NCI-H526 treated with DMSO at 0.1 percent for 48 hours (cell line): ENCODE measurements at regions not wholly inside any gene's neighbourhood (a gene's known extent, or its start where the extent isn't known, plus 50 kb on each side); places are given as distances from the start of the nearest gene placed in this dataset.
A peak's percentile ranks its signal among the peaks of the same experiment; 100 is the strongest.
"Not testable (repeated sequence)": the region's sequence is repeated elsewhere in the genome, so short reads cannot be mapped to it uniquely, and the experiment has no call there.

Experiments
- DNase-seq: peaks from one replicate; lab custom pipeline; 2025; lab: John Stamatoyannopoulos, UW

DNA sequence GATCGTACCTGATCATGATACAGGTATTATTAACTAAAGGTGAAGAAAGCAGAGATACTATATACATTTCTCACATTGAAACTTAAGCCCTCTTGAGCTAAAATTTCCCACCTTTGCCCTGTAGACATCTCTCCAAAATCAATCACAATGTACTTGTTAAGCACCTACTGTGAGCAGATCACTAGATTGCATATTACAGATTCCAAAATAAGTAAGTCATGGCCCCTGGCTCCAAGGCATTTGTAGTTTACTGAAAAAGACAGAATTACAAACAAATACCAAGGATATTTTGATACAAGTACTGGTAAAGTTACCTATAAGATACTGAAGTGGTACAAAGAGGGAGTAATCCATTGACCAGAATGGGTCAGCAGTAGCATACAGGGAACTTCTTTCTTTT lies 455.3 kb downstream of the STK39 start:
- no peak for DNase-seq

DNA sequence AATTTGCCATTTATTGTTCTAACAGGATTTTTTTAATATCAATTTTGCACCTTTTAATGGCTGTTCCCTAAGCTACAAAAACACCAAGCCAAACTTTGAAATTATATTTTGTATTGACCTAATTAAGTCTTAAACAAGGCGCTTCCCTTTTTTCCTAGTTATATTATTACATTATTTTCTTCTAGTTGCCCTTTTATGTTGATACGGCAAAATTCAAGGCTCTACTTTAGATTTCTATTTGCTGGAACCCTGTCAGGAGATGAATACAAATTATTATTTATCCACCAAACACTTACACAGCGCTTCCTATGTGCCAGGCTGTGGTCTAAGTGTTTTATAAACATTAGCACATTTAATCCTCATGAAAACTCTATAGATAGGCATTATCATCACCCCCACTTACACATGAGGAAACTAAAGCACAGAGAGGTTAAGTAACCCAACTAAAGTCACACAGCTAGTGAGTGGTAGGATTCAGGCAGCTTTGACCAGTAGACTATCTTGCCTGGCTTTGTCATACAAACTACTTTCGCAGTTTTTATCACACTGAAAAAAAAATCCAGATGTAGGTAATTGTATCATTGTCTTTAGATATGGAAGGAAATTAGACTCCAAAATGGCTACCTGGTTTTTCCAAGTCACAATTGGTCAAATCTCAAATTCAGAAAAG lies 456.5 kb downstream of the STK39 start:
- DNase-seq, result no peak

DNA sequence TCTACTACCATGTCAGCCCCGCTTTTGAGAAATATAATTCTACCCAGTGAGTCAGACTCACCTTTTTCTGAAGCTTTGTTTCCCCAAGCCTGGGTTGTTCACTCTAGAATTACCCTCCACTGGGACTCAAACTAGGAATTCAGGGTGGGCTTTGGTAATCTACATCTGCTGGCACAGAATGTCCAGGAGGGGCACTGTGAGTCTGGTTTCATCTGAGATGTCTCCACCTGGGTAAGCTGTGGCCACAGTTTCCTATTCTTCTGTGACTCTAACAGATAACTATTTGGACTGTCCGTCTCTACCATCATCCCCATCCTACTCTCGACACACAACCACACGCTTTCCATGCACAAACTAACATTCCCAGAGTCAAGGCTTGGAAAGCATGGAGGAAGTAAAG lies 457.2 kb downstream of the STK39 start:
- no peak for DNase-seq

DNA sequence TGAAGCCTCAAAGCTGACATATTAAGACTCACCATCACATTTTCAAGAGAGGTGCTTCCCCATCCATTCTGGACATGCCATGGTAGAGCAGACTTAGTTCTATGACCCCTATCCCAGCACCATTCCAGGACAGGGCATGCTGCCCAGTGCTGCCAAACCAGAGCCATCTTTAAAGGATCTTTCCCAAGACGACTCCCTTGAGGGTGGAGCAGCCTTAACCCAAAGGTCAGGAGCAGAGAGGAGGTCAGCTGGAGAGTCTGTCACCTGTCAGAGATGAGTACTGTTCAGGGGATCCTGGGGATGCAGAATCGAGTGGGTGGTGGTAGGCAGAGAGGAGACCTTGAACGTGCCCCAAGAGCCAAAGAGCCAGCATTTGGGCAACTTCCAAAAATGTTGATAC lies 459.8 kb downstream of the STK39 start:
- DNase-seq, result no peak

DNA sequence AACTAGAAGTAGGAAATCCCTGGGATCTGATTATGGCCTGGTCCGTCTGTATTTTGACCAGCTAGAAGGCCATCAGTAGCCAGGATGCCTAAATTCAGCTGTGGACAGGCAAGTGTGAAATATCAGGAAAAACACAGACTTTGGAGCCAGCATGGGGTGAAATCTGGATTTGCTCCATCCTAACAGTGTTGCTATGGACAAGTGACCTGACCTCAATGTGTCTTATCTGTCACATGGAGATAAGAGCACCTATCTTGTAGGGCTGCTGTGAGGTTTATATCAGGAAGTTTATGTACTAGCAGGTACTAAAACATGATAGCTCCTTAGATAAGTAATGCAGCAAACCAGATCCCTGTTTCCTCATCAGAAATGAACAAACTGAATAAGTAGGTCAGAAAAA lies 460.4 kb downstream of the STK39 start:
- DNase-seq, result no peak

DNA sequence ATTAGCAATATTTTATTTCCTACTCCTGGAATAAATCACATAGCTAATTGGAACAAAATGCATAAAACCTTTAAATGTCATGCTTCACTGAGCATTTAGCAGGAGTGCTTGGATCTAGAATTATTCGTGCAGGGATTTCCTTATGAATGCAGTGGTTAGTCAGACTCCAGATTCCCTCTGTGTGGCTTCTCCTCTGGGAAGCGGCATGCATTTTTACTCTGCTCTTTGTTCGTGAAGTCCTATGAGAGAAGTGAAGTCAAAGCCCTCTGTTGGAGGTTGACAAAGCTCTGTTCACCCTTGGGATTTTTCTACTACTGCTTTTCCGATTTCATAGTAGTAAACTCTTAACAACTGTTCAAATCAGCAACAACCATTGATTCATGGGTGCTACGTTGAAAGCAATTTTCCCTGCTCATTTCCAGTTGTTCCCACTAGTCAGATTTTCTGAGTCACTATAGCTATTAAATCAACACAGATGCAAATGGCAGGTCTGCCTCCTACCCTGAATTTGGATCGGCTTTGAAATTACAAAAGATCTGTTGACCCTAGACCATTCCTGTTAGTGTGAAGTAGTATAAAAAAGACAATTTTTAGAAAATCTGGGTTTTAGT lies 461.7 kb downstream of the STK39 start:
- no peak for DNase-seq

DNA sequence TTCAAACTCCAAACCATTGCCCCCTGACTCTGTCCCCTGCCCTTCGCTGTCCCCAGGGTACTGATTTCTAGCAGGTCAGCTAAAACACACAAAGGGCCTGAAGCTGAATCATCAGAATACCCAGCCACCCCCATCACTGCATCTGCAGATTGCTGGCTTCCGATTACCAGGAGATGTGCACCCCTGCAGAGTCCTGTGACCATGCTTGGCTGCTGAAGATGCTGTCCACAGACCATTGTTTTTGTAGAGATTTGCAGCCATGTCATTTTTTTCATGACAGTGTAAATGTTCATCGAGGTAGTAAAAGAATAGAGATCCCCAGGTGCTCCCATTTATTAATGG lies 463.3 kb downstream of the STK39 start:
- no peak for DNase-seq

DNA sequence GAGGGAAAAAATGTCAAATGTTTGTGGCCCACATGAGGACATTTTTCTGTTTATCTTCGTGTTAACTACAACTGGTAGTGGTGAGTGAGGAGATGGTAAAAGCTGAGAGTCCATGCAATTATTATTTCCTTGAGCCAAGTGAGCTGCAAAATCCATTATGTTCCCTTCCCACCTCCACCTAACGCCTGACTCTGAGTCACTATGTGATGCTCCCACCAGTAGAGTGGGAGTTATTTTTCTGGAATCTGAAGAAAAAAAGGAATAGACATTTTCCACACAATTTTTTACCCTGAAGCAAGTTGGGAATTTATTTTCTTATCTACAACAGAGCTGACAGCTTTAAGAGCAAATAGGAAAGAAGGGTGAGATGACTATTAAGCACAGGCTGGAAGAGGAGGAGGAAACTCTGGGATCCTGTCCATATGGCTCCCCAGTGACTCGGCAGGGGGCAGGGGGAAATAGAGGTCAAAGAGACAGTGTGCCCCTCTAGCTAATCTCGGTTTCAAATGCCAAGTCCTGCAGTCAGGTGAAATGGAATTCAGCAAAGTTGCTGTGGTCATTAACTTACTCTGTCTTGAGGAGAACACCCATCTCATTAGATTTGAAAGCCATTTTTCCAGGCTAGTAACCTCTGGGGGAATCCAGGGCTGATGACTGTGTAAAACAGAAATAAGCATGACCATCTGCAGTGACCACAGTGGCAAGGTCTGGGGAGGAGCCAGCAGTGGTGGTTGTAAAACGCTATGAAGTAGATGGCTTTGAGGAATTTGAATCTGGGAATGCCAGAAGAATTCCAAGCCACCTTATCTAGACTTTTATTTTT lies 463.9 kb downstream of the STK39 start:
- no peak for DNase-seq

DNA sequence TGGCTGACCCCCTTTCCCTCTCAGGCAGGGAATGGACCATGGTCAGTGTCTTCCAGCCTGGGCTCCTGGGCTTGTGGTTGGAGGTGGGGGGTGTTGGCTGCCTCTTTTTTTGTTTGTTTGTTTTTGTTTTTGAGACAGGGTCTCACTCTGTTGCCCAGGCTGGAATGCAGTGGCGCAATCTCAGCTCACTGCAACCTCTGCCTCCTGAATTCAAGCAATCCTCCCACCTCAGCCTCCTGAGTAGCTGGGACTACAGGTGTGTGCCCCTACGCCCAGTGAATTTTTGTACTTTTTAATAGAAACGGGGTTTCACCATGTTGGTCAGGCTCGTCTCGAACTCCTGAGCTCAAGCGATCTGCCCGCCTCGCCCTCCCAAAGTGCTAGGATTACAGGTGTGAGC lies 465.8 kb downstream of the STK39 start:
- not testable (repeated sequence) for DNase-seq

DNA sequence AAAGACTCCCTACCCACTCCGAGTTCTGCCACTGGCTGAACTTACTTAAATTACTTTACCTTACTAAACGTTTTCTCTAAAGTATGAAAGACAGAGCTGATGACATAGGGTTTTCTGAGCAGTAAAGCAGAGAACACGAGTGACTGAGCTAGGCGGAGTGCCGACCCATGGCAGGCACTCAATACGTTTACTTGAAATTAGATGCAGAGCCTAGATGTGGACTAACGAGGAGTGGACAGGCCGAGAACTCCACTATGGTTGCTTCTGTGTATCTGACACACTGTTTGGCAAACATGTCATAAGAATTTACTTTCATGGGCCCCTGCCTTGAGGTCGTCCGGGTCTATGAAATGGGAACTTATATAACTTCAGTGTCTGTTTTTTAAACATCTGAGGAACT lies 471.0 kb downstream of the STK39 start:
- no peak for DNase-seq

DNA sequence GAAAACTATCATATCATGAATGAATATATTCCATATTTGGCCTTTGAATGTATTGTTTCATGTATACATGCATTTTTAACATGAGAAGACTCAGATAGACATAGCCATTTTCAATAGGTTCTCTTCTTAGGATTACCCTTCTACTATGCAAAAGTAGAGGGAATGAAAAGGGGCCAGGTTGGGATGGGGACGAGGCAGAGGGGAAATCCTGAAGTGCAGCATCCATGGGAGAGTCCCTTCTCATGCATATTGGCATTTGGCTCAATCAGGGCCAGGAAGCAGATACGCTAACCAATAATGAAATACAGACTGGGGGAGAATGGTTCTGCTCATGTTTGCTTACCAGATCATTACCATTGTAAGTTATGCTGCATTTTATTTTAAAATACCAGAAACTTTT lies 475.8 kb downstream of the STK39 start:
- DNase-seq, result no peak

DNA sequence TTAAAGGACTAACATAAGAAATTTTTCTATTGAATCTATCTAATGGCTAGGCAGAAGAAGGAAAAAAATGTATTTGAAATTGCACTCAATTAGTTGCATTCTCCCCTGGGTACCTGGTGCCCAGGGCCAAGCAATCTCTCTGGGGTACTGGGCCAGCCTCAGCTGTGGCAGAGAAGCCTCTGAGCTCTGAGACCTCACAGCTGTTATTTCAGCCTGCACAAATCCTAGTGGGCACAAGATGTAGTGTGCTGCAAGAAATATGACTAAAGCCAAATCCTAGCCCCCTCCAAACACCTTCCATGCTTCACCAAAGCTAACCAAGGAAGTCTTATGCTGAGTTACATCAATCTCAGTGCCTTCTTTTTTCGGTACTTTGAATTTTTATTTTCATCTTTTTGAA lies 478.4 kb downstream of the STK39 start:
- no peak for DNase-seq

DNA sequence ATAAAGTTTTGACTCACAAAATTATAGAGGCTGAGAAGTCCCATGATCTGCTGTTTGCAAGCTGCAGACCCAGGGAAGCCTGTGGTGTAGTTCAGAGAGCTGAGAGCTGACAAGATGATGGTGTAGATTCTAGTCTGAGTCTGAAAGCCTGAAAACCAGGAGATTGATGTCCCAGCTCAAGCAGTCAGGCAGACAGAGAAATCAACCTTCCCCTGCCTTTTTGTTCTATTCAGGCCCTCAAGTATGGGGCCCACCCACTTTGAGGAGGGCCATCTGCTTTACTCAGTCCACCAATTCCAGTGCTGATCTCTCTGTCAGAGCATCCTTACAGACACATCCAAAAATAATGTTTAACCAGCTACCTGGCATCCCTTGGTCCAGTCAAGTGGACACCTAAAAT lies 479.6 kb downstream of the STK39 start:
- DNase-seq, result no peak

DNA sequence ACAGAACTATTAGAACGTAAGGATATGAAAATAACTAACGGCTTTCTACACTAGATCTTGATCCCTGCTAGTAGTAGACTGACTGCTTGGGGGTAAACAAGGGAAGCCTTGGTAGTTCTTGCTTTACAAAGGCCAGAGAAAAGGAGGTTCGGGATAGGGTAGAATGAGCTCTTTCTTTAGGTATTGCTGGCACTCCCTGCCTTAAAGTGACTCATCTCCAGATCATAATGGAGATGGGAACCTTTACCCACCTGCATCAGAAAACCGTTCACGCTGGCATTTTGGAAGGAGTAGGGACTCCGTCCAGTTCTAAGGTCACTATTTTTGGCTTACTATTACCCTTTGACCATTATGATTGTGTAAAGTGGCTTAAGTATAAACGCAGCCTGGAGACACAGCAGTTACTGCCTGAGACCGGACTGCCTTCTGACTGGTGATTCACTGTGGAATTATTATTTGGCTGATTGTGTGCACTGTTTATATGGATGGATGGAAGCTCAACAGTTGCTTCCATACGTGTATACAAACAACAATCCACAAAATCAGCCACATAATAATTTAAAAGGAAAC lies 482.5 kb downstream of the STK39 start:
- no peak for DNase-seq

DNA sequence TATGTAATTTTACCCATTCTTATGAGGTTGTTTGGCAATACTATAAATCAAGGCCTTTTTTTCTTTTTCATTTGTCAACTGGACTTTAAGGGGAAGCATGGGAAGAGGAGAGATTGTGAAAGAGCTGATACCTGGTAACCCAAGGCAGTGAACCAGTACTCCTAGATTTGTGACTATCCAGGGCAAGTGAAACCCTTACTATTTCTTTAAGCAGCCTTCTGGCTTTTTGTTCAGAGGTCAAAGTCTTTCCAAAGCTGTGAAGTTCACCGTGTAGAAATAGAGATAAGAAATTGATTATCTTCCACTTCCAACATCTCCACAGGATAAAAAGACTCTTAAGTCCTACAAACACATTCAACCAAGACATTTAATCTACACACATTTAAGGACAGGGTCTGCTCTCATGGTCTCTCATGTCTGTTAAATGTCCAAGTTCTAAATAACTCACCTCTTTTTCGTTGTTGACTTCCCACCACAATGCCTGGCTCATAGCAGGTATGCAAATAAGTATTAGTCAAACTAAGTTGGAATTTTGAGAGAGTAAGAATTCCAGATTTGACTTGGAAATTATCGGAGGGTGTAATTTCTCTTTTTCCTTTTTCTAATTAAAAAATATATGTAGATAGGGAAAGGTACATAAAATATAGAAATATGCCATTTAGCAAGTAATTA lies 485.8 kb downstream of the STK39 start:
- DNase-seq, result peak; percentile 88

DNA sequence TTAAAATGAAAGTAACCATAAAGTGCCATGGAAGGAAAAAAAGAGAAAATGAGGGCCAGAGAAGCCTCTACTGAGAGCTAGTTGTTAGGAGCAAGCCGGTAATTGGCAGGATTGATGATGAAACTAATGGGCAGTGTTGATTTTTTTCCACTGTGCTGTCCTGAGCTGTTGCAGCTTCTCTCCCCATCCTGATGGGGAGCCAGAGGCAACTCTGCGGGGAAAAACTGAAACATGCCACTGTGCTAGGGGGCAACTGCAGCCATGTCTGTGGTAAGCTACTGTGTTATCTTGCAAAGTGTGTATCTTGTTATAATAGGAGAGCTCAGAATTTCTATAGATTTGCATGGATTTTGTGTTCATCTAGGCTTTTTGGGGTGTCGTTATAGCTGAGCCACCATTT lies 487.9 kb downstream of the STK39 start:
- DNase-seq, result no peak

DNA sequence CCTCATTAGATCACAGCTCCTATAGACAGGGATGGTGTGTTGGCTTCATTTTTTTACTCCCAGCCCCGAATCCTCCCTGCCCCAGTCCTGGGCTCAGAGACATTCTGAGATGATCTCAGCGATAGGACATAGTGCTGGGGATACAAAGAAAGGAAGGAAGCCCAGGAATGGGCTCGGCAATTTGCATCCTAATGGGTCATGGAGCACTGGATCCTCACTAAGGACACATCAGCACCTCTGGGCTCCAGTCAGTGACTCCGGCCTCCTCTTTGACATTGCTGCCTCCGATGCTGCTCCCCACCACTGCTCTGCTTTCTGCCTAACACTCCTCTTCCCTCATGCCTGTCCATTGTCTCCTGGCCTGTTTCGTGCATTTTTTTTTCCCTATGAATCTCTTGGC lies 489.1 kb downstream of the STK39 start:
- DNase-seq, result no peak

DNA sequence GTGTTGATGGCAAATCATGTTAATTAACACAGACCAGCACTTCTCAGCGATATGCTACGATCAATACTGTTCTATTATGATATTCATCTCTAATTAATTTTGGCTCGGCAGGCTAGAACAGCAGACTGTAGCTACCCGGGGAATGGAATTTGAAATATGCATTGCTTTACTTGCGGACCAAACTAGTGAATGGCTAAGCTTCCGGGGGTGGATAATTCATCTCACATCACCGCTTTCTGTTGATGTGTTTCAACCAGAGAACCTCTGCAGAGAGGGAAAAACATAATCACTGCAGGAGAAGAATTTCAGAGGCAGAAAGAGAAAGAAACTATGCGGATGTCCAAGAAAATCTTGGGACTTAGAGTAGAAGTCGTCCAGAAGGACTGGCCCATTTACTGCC lies 490.9 kb downstream of the STK39 start:
- no peak for DNase-seq

DNA sequence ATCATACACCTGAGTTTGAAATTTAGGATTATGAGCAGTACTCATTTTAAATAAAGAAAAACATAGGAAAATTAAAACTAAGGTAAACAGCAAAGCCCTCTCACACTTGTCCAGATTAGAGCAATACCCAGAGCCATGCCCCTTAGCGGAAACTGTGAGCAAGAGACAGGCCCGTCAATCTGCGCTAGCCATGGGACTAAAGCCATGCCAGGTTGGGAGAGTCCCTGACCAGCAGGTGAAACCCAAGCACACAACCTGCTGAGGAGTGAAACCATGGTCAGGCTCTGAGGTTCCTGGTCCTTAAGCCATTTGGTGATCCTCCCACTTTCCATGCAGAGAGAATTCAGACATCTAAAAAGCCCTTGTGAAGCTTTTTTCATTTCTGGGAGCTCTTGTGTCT lies 494.3 kb downstream of the STK39 start:
- DNase-seq, result no peak

DNA sequence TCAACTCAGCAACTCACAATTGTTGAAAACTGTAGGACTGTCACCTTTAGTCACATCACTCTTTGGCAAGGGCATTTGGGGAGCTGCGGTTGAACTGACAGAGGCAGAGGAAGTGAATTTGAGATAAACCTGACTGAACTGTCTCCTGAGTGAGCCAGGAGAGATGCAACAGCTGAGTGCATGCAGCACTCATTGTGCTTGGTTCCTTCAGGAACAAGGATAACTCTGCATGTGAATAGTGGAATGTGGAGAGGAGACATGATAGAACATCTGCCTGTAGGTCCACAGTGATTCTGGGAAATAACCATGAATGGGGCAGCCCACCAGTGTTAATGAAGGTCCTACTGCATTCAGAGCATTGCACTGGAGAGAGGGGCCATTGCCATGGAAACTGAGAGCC lies 494.7 kb downstream of the STK39 start:
- DNase-seq, result no peak

DNA sequence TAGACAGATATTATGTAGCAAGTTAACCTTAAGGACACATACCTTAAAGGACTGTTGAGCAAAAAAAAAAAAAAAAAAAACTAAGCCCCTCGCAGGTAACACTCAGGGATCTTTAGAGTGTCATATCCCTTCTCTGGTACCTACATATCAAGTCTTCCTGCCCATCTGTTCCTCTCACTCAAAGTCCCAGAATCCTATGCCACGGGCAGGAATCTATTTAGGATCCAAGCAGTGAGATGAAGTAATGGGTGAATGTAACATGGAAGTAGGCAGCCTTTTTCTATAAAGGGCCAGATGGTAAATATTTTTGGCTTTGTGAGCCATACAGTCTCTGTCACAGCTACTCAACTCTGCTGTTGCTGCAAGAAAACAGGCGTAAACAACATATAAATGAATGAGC lies 496.7 kb downstream of the STK39 start:
- no peak for DNase-seq

DNA sequence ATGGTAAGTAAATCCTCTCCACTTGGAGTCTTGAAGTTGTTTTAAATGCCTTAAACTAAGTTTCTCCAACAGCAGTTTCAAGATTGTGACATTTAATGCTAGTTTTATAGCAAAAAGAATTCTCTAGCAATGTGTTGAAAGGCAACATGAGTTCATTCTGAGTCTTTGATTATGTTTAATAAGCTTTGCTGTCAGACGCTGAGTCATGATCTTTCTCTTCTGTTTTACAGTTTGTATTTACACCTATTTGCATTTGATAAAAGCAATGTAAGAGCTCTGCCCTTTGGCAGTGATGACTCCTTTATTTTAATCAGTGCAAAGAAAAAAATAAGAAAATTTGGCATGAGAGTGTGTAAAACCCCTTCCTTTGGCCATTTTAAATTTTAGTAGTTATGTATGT lies 497.7 kb downstream of the STK39 start:
- no peak for DNase-seq

DNA sequence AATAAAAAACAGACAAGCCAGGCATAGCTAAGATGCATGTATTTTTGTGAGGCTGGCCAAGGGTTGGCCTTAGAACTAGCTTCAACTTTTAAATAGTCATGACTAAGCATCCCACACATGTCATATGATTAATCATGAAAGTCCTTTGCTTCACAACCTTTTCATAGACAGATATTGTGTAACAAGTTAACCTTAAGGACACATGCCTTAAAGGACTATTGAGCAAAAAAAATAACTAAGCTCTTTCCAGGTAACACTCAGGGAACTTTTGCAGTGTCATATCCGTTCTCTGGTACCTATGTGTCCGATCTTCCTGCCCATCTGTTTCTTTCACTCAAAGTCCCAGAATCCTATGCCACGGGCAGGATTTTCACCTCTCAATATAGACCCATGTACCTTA lies 498.4 kb downstream of the STK39 start:
- DNase-seq, result no peak
